ENCODE measurements at regions not wholly inside any gene's neighbourhood (a gene's known extent, or its start where the extent isn't known, plus 50 kb on each side); places are given as distances from the start of the nearest gene placed in this dataset.
"Not testable (repeated sequence)": the region's sequence is repeated elsewhere in the genome, so short reads cannot be mapped to it uniquely, and the experiment has no call there.

DNA sequence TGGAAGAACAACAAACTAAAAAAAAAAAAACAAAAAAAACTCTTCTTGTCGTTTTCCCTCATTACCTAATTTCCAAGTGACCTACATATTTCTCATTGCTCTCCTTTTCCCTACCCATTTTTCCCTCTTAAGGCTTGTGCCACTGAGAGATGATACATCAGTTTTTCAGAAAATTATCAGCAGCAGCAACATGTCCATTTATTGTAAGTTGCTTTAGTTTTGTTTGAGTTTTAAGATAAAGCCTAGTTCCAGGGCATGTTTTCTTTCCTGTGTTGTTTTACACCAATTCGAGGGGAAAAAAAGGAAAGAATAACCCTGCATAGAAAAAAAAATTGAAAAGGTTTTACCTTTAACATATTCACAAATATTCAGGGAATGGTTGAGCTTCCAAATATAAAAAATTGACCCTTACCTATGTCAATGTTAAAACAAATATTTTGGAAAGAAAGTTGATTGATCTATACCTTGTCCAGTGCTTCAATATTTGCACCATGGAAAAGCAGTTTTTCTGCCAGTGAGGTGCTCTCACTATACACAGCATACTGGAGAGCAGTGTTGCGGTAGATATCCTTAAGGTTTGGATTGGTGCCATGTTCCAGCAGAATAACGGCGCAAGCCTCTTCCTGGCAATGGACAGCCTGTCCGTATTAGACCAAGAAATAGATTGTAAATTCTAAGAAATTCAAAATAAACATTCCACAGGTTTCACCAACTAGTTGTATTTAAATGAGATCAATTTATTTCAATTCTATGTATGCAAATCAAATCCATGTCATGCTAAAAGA is 537.9 kb upstream of the DEFB115 start:
- DNase-seq (ENCODE audit: low read depth in 2 of 2); H3K9me3 ChIP-seq (ENCODE audit: control insufficient read depth, insufficient read depth, low read depth, low read length); H3K9ac ChIP-seq (ENCODE audit: insufficient read depth, low read length); H3K4me1 ChIP-seq (ENCODE audit: control insufficient read depth, extremely low read depth, insufficient read depth, low read length); H3K27me3 ChIP-seq (ENCODE audit: control insufficient read depth, insufficient read depth, low read length); H3K27ac ChIP-seq (ENCODE audit: insufficient read depth, low read length); H4K20me1 ChIP-seq (ENCODE audit: control insufficient read depth, extremely low read depth, insufficient read depth, low read length); H3K4me3 ChIP-seq (replicated peaks in 1 of 4; ENCODE audit: control extremely low read depth in 1 of 4, insufficient read depth in 1 of 4, low read depth in 3 of 4, low read length in 4 of 4); H3K4me2 ChIP-seq (ENCODE audit: extremely low read depth, insufficient read depth, low read length); H3K79me2 ChIP-seq (ENCODE audit: control insufficient read depth, insufficient read depth, low read length); H3K36me3 ChIP-seq (ENCODE audit: control insufficient read depth, insufficient read depth, low read length); H2AFZ ChIP-seq (ENCODE audit: low read length): not testable (repeated sequence)

DNA sequence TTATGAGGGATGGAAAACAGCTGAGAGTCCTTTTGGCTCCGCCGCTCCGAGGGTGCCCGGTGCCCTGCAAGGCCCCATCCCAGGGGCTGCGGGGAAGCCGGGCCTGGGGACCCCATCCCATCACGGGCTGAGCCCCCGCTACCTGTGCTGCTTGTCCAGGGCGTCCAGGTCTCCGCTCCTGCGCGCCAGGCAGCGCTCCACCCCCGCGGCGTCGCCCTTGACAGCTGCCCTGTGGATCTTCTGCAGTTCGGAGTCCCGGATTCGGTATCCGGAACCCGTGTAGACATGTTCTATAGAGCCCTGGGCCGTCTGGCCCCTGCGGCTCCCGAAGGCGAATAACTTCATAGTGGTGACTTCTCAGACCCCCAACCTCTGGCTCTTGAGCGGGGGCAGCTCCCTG is 534.0 kb upstream of the DEFB115 start:
- not testable (repeated sequence) for H3K4me1 ChIP-seq (ENCODE audit: control insufficient read depth, extremely low read depth, insufficient read depth, low read length); H2AFZ ChIP-seq (ENCODE audit: low read length); H3K27ac ChIP-seq (ENCODE audit: insufficient read depth, low read length); H3K79me2 ChIP-seq (ENCODE audit: control insufficient read depth, insufficient read depth, low read length); H3K9me3 ChIP-seq (ENCODE audit: control insufficient read depth, insufficient read depth, low read depth, low read length); H3K4me3 ChIP-seq (replicated peaks in 1 of 4; ENCODE audit: control extremely low read depth in 1 of 4, insufficient read depth in 1 of 4, low read depth in 3 of 4, low read length in 4 of 4); H3K9ac ChIP-seq (ENCODE audit: insufficient read depth, low read length); DNase-seq (ENCODE audit: low read depth in 2 of 2); H4K20me1 ChIP-seq (ENCODE audit: control insufficient read depth, extremely low read depth, insufficient read depth, low read length); H3K27me3 ChIP-seq (ENCODE audit: control insufficient read depth, insufficient read depth, low read length); H3K36me3 ChIP-seq (ENCODE audit: control insufficient read depth, insufficient read depth, low read length); H3K4me2 ChIP-seq (ENCODE audit: extremely low read depth, insufficient read depth, low read length)

GRCh38 chr20:30723934-30724687 is 533.4 kb upstream of the DEFB115 start:
- H3K9ac ChIP-seq (ENCODE audit: insufficient read depth, low read length); H3K4me3 ChIP-seq (replicated peaks in 1 of 4; ENCODE audit: control extremely low read depth in 1 of 4, insufficient read depth in 1 of 4, low read depth in 3 of 4, low read length in 4 of 4); H2AFZ ChIP-seq (ENCODE audit: low read length); H3K4me2 ChIP-seq (ENCODE audit: extremely low read depth, insufficient read depth, low read length); H3K36me3 ChIP-seq (ENCODE audit: control insufficient read depth, insufficient read depth, low read length); H4K20me1 ChIP-seq (ENCODE audit: control insufficient read depth, extremely low read depth, insufficient read depth, low read length); H3K79me2 ChIP-seq (ENCODE audit: control insufficient read depth, insufficient read depth, low read length); H3K9me3 ChIP-seq (ENCODE audit: control insufficient read depth, insufficient read depth, low read depth, low read length); H3K27me3 ChIP-seq (ENCODE audit: control insufficient read depth, insufficient read depth, low read length); H3K27ac ChIP-seq (ENCODE audit: insufficient read depth, low read length); H3K4me1 ChIP-seq (ENCODE audit: control insufficient read depth, extremely low read depth, insufficient read depth, low read length); DNase-seq (ENCODE audit: low read depth in 2 of 2): not testable (repeated sequence)

DNA sequence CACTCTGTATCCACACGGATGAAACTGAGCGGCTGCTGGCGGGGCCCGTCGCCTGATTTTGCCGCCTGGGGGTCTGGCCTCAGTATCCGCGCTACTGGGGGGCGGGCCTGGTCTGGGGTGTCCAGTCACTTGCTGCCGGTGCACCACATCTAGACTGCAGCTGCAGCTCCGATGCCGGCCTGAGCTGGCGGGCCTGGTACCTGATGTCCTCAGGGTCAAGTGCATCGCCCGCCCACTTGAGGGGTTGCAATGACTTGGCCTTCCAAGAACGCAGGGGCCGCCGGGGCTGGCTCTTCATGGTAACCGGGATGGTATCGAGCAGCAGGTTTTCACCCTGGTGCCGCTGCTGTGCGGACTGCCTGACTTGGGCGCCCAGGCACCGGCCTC is 532.8 kb upstream of the DEFB115 start:
- not testable (repeated sequence) for H3K4me2 ChIP-seq (ENCODE audit: extremely low read depth, insufficient read depth, low read length); H3K27ac ChIP-seq (ENCODE audit: insufficient read depth, low read length); H3K9me3 ChIP-seq (ENCODE audit: control insufficient read depth, insufficient read depth, low read depth, low read length); DNase-seq (ENCODE audit: low read depth in 2 of 2); H4K20me1 ChIP-seq (ENCODE audit: control insufficient read depth, extremely low read depth, insufficient read depth, low read length); H3K9ac ChIP-seq (ENCODE audit: insufficient read depth, low read length); H3K4me1 ChIP-seq (ENCODE audit: control insufficient read depth, extremely low read depth, insufficient read depth, low read length); H2AFZ ChIP-seq (ENCODE audit: low read length); H3K79me2 ChIP-seq (ENCODE audit: control insufficient read depth, insufficient read depth, low read length); H3K27me3 ChIP-seq (ENCODE audit: control insufficient read depth, insufficient read depth, low read length); H3K4me3 ChIP-seq (replicated peaks in 1 of 4; ENCODE audit: control extremely low read depth in 1 of 4, insufficient read depth in 1 of 4, low read depth in 3 of 4, low read length in 4 of 4); H3K36me3 ChIP-seq (ENCODE audit: control insufficient read depth, insufficient read depth, low read length)

DNA sequence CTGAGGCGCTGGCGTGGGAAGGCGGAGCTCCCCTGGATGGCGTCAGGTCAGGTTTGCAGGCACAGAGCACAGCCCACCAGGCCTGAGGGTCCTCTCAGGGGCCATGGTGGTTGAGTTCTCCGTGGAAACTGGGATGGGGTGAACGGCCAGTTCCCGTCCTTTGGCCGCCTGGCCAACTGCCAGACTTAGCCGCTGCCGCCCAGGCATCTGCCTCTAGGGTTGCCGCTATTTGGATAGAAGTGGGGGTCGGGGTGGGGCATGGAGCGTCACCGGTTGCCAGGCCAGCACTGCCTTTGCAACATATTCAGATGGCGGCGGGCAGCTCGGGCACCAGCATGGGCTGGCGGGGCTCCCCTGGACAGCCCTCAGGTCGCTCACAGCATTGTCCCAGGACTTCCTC is 532.3 kb upstream of the DEFB115 start:
- not testable (repeated sequence) for DNase-seq (ENCODE audit: low read depth in 2 of 2); H3K36me3 ChIP-seq (ENCODE audit: control insufficient read depth, insufficient read depth, low read length); H4K20me1 ChIP-seq (ENCODE audit: control insufficient read depth, extremely low read depth, insufficient read depth, low read length); H2AFZ ChIP-seq (ENCODE audit: low read length); H3K4me2 ChIP-seq (ENCODE audit: extremely low read depth, insufficient read depth, low read length); H3K9me3 ChIP-seq (ENCODE audit: control insufficient read depth, insufficient read depth, low read depth, low read length); H3K27ac ChIP-seq (ENCODE audit: insufficient read depth, low read length); H3K27me3 ChIP-seq (ENCODE audit: control insufficient read depth, insufficient read depth, low read length); H3K79me2 ChIP-seq (ENCODE audit: control insufficient read depth, insufficient read depth, low read length); H3K9ac ChIP-seq (ENCODE audit: insufficient read depth, low read length); H3K4me3 ChIP-seq (replicated peaks in 1 of 4; ENCODE audit: control extremely low read depth in 1 of 4, insufficient read depth in 1 of 4, low read depth in 3 of 4, low read length in 4 of 4); H3K4me1 ChIP-seq (ENCODE audit: control insufficient read depth, extremely low read depth, insufficient read depth, low read length)

DNA sequence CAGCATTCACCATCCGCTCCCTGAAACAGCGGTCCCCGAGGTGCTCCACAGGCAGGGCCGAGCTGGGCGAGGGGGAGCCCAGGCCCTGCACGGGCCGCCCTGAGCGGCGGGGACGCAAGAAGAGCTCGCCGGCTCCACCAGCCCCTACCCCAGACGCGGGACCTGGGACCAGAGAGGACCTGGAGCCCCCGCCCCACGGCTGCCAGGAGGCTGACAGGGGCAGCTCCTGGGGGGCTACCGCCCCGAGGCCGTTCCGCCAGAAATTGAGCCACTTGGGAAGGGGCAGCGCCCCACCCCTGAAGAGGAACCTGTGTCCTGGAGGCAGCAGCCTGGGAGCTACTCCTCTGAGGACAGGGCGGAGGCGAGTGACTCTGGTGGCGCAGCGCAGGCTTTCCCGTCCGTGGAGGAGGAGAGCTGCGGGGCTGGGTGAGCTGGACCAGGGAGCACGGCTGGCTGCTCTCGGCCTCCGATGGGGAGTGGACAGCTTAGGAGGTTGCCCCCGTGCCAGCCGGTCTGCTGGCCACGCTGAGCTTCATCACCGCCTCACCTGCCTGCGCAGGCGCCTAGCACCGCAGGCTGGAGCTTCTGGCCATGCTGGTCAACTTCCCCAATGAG is 529.1 kb upstream of the DEFB115 start:
- not testable (repeated sequence) for H3K27ac ChIP-seq (ENCODE audit: insufficient read depth, low read length); H3K4me1 ChIP-seq (ENCODE audit: control insufficient read depth, extremely low read depth, insufficient read depth, low read length); H3K4me2 ChIP-seq (ENCODE audit: extremely low read depth, insufficient read depth, low read length); H3K79me2 ChIP-seq (ENCODE audit: control insufficient read depth, insufficient read depth, low read length); DNase-seq (ENCODE audit: low read depth in 2 of 2); H2AFZ ChIP-seq (ENCODE audit: low read length); H3K27me3 ChIP-seq (ENCODE audit: control insufficient read depth, insufficient read depth, low read length); H3K9ac ChIP-seq (ENCODE audit: insufficient read depth, low read length); H3K4me3 ChIP-seq (replicated peaks in 1 of 4; ENCODE audit: control extremely low read depth in 1 of 4, insufficient read depth in 1 of 4, low read depth in 3 of 4, low read length in 4 of 4); H3K9me3 ChIP-seq (ENCODE audit: control insufficient read depth, insufficient read depth, low read depth, low read length); H3K36me3 ChIP-seq (ENCODE audit: control insufficient read depth, insufficient read depth, low read length); H4K20me1 ChIP-seq (ENCODE audit: control insufficient read depth, extremely low read depth, insufficient read depth, low read length)

All from fibroblast of lung (primary cell).